WTC11 (cell line): ENCODE measurements at regions not wholly inside any gene's neighbourhood (a gene's known extent, or its start where the extent isn't known, plus 50 kb on each side); places are given as distances from the start of the nearest gene placed in this dataset.

ENCODE experiments used
- FOXJ3 ChIP-seq: sonication (generic); formaldehyde crosslinking; IDR thresholded peaks from 2 replicates; pipeline ENCODE4 v1.9.0; 2021; ENCODE audit warnings: missing genetic modification reagents, mild to moderate bottlenecking, borderline replicate concordance
- JUN ChIP-seq: sonication (generic); formaldehyde crosslinking; IDR thresholded peaks from 2 replicates; pipeline ENCODE4 v1.8.0; 2023; ENCODE audit warnings: mild to moderate bottlenecking, missing genetic modification reagents
- ZNF396 ChIP-seq: fragments of 250-450 bp; sonication (Bioruptor Pico); IDR thresholded peaks from 2 replicates; pipeline ENCODE4 v1.8.0; 2021; ENCODE audit warnings: mild to moderate bottlenecking, moderate library complexity, borderline replicate concordance
- TF ChIP-seq, protein P1 (sequence below): fragments of 200-600 bp; IDR thresholded peaks from 2 replicates; pipeline ENCODE4 v1.8.0; 2022; ENCODE audit warnings: antibody characterized with exemption
- TF ChIP-seq, protein P2 (sequence below): sonication (generic); formaldehyde crosslinking; conservative IDR thresholded peaks from 2 replicates; pipeline ENCODE4 v1.8.1; 2022; ENCODE audit warnings: mild to moderate bottlenecking, missing genetic modification reagents
- TF ChIP-seq, protein P3 (sequence below): sonication (generic); formaldehyde crosslinking; IDR thresholded peaks from 2 replicates; pipeline ENCODE4 v1.8.1; 2022; ENCODE audit warnings: low read depth, missing genetic modification reagents, borderline replicate concordance
- TF ChIP-seq, protein P4 (sequence below): sonication (generic); formaldehyde crosslinking; IDR thresholded peaks from 2 replicates; pipeline ENCODE4 v1.8.0; 2022; ENCODE audit warnings: mild to moderate bottlenecking, missing genetic modification reagents
- TF ChIP-seq, protein P5 (sequence below): sonication (generic); formaldehyde crosslinking; IDR thresholded peaks from 2 replicates; pipeline ENCODE4 v1.8.0; 2022; ENCODE audit warnings: mild to moderate bottlenecking, missing genetic modification reagents
- TF ChIP-seq, protein P6 (sequence below): sonication (generic); formaldehyde crosslinking; IDR thresholded peaks from 2 replicates; pipeline ENCODE4 v1.8.0; 2022; ENCODE audit warnings: mild to moderate bottlenecking, missing genetic modification reagents

DNA sequence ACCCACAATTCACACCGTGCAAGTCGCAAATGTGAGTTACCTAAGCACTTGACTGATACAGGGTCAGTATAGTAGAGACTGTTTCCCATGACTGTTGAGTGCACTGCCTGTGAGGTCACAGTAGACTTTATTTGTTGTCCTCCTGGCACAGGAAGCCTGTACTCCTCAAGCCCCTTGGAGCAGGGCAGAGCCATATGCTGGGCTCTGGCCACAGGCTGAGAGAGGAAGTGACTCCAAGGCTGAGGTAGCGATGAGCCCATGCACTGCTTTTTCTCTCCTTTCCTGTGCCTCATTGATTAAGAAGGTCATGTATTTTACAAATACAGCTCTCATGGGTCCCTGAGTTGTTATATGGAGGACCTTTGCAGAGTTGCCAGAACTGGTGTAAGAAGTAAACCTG, 287.7 kb downstream of the SRBD1 start:
- TF ChIP-seq, protein P1, sequence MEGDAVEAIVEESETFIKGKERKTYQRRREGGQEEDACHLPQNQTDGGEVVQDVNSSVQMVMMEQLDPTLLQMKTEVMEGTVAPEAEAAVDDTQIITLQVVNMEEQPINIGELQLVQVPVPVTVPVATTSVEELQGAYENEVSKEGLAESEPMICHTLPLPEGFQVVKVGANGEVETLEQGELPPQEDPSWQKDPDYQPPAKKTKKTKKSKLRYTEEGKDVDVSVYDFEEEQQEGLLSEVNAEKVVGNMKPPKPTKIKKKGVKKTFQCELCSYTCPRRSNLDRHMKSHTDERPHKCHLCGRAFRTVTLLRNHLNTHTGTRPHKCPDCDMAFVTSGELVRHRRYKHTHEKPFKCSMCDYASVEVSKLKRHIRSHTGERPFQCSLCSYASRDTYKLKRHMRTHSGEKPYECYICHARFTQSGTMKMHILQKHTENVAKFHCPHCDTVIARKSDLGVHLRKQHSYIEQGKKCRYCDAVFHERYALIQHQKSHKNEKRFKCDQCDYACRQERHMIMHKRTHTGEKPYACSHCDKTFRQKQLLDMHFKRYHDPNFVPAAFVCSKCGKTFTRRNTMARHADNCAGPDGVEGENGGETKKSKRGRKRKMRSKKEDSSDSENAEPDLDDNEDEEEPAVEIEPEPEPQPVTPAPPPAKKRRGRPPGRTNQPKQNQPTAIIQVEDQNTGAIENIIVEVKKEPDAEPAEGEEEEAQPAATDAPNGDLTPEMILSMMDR = no peak
- TF ChIP-seq, protein P2, sequence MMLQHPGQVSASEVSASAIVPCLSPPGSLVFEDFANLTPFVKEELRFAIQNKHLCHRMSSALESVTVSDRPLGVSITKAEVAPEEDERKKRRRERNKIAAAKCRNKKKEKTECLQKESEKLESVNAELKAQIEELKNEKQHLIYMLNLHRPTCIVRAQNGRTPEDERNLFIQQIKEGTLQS (CRISPR knock-in tag) = no peak
- TF ChIP-seq, protein P3, sequence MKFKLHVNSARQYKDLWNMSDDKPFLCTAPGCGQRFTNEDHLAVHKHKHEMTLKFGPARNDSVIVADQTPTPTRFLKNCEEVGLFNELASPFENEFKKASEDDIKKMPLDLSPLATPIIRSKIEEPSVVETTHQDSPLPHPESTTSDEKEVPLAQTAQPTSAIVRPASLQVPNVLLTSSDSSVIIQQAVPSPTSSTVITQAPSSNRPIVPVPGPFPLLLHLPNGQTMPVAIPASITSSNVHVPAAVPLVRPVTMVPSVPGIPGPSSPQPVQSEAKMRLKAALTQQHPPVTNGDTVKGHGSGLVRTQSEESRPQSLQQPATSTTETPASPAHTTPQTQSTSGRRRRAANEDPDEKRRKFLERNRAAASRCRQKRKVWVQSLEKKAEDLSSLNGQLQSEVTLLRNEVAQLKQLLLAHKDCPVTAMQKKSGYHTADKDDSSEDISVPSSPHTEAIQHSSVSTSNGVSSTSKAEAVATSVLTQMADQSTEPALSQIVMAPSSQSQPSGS (CRISPR knock-in tag) = no peak
- TF ChIP-seq ZNF396 (no peak), JUN (CRISPR knock-in tag) (no peak), FOXJ3 (no peak)
- TF ChIP-seq, protein P4, sequence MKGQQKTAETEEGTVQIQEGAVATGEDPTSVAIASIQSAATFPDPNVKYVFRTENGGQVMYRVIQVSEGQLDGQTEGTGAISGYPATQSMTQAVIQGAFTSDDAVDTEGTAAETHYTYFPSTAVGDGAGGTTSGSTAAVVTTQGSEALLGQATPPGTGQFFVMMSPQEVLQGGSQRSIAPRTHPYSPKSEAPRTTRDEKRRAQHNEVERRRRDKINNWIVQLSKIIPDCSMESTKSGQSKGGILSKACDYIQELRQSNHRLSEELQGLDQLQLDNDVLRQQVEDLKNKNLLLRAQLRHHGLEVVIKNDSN (CRISPR knock-in tag) = no peak
- TF ChIP-seq, protein P5, sequence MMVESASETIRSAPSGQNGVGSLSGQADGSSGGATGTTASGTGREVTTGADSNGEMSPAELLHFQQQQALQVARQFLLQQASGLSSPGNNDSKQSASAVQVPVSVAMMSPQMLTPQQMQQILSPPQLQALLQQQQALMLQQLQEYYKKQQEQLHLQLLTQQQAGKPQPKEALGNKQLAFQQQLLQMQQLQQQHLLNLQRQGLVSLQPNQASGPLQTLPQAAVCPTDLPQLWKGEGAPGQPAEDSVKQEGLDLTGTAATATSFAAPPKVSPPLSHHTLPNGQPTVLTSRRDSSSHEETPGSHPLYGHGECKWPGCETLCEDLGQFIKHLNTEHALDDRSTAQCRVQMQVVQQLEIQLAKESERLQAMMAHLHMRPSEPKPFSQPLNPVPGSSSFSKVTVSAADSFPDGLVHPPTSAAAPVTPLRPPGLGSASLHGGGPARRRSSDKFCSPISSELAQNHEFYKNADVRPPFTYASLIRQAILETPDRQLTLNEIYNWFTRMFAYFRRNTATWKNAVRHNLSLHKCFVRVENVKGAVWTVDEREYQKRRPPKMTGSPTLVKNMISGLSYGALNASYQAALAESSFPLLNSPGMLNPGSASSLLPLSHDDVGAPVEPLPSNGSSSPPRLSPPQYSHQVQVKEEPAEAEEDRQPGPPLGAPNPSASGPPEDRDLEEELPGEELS (CRISPR knock-in tag) = no peak
- TF ChIP-seq, protein P6, sequence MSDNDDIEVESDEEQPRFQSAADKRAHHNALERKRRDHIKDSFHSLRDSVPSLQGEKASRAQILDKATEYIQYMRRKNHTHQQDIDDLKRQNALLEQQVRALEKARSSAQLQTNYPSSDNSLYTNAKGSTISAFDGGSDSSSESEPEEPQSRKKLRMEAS (CRISPR knock-in tag) = no peak
